Tibial nerve (tissue), 4 donors: ENCODE measurements at regions not wholly inside any gene's neighbourhood (a gene's known extent, or its start where the extent isn't known, plus 50 kb on each side); places are given as distances from the start of the nearest gene placed in this dataset.

Source experiments
- DNase-seq, 2 donors: peaks; one replicate each; pipeline ENCODE4 v3.0.0-alpha.2; 2019; ENCODE audit warnings: low spot score in 2 of 2
- H3K27ac ChIP-seq, 4 donors: fragments of 200-600 bp; sonication (generic) in 3 of 4; one replicate each; pipeline ENCODE4 v1.5.1; 2017 to 2019; ENCODE audit warnings: mild to moderate bottlenecking in 1 of 4
- H3K27me3 ChIP-seq, 2 donors: fragments of 200-600 bp; sonication (generic) in 1 of 2; one replicate each; pipeline versions ENCODE4 v1.5.1 to v1.6.0; 2017 to 2019
- H3K36me3 ChIP-seq, 3 donors: fragments of 200-600 bp; sonication (generic); one replicate each; pipeline ENCODE4 v1.5.1; 2018 to 2019
- H3K4me1 ChIP-seq, 4 donors: fragments of 200-600 bp; sonication (generic) in 3 of 4; one replicate each; pipeline ENCODE4 v1.5.1; 2017 to 2019
- H3K4me3 ChIP-seq, 4 donors: fragments of 200-600 bp; sonication (generic) in 3 of 4; one replicate each; pipeline ENCODE4 v1.5.1; 2017 to 2019; ENCODE audit warnings: mild to moderate bottlenecking in 1 of 4, moderate library complexity in 1 of 4
- H3K9me3 ChIP-seq, 4 donors: fragments of 200-600 bp; sonication (generic) in 3 of 4; one replicate each; pipeline ENCODE4 v1.5.1; 2017 to 2019
- EP300 ChIP-seq, 2 donors: sonication (generic); formaldehyde crosslinking; IDR thresholded peaks; one replicate each; pipeline ENCODE4 v1.6.1; 2017; ENCODE audit warnings: antibody characterized with exemption in 2 of 2, mild to moderate bottlenecking in 1 of 2
- POLR2A ChIP-seq, 2 donors: fragments of 450-650 bp; IDR thresholded peaks; one replicate each; pipeline ENCODE4 v1.6.1; 2017; ENCODE audit warnings: antibody characterized with exemption in 2 of 2, mild to moderate bottlenecking in 2 of 2, moderate library complexity in 2 of 2
- WGBS, 2 donors: methylation state at CpG; one replicate each; pipeline ENCODE4 v1.1.5; 2018; 5-methylcytosine and 5-hydroxymethylcytosine counted together
- TF ChIP-seq, protein P1 (sequence below), 5 experiments: fragments of 200-600 bp in 3 of 5; fragments of 450-650 bp in 2 of 5; sonication (generic) in 3 of 5; IDR thresholded peaks; one replicate each; pipeline ENCODE4 v1.5.1; 2016 to 2019; ENCODE audit warnings: antibody characterized with exemption in 5 of 5, mild to moderate bottlenecking in 3 of 5, moderate library complexity in 2 of 5

DNA sequence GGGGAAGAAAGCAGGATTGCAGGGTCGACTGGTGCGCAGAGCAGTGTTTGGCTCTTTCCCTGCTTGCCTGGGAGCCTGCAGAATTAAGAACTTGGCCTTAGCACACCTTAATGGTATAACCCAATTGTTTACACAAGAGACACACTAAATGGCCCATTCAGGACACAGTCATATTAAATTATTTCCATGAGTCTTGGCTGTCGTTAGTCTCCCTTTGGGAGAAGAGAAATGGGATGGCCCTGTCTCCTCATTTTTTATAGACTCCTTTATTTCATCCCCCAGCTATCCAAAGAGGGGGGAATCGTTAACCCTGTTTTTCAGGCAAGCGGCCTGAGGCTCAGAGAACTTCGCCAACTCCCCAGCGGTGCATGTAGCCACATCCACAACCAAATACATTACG lies 282.5 kb downstream of the SUCLA2 start:
- no peaks in the 10 kb centered on the region for H3K4me1 ChIP-seq
- H3K27ac ChIP-seq: no peak overlapping the region
- H3K27me3 ChIP-seq: no peaks in the 10 kb centered on the region
- TF ChIP-seq POLR2A (IDR thresholded peaks at IDR 0.05): no peak
- TF ChIP-seq, protein P1, sequence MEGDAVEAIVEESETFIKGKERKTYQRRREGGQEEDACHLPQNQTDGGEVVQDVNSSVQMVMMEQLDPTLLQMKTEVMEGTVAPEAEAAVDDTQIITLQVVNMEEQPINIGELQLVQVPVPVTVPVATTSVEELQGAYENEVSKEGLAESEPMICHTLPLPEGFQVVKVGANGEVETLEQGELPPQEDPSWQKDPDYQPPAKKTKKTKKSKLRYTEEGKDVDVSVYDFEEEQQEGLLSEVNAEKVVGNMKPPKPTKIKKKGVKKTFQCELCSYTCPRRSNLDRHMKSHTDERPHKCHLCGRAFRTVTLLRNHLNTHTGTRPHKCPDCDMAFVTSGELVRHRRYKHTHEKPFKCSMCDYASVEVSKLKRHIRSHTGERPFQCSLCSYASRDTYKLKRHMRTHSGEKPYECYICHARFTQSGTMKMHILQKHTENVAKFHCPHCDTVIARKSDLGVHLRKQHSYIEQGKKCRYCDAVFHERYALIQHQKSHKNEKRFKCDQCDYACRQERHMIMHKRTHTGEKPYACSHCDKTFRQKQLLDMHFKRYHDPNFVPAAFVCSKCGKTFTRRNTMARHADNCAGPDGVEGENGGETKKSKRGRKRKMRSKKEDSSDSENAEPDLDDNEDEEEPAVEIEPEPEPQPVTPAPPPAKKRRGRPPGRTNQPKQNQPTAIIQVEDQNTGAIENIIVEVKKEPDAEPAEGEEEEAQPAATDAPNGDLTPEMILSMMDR (IDR thresholded peaks at IDR 0.05): no peak
- TF ChIP-seq EP300 (IDR thresholded peaks at IDR 0.05): no peak
- H3K36me3 ChIP-seq: no peaks in the 10 kb centered on the region
- no peaks in the 10 kb centered on the region for H3K9me3 ChIP-seq
- DNase-seq: no peak
- no peak overlapping the region for H3K4me3 ChIP-seq
- 52 to 68% methylated on average over 8 of the region's 8 CpGs for WGBS, 2 donors

DNA sequence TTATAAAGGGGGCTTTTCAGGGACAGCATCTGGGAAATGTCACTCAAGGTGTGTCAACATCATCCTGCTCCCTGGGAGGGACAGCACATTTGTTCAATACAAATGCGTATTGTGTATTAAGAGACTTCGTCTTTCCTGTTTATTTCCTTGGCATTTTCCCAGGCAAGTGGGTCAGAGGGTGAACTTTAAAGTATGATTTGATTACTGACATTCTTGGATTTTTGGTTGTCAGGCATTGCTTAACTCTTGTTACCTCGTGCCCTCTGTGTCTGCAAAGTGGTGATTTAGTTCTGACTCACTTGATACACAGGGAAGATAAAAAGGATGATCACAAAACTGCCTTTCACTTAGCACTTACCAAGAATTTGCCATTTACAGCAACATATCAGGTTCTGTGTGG lies 292.7 kb downstream of the SUCLA2 start:
- TF ChIP-seq, protein P1 (IDR thresholded peaks at IDR 0.05): no peak
- TF ChIP-seq POLR2A (IDR thresholded peaks at IDR 0.05): no peak
- TF ChIP-seq EP300 (IDR thresholded peaks at IDR 0.05): no peak
- no peaks in the 10 kb centered on the region for H3K4me1 ChIP-seq
- no peaks in the 10 kb centered on the region for H3K27me3 ChIP-seq
- no peak overlapping the region for H3K27ac ChIP-seq
- no peaks in the 10 kb centered on the region for H3K36me3 ChIP-seq
- H3K4me3 ChIP-seq: no peak overlapping the region
- WGBS, 2 donors: 35 to 49% methylated on average over 3 of the region's 3 CpGs
- DNase-seq: no peak
- H3K9me3 ChIP-seq: no peaks in the 10 kb centered on the region

- DNase-seq: no peak
- no peaks in the 10 kb centered on the region for H3K36me3 ChIP-seq
- TF ChIP-seq, protein P1 (IDR thresholded peaks at IDR 0.05): no peak
- TF ChIP-seq POLR2A (IDR thresholded peaks at IDR 0.05) (no peak), EP300 (IDR thresholded peaks at IDR 0.05) (no peak)
- no peaks in the 10 kb centered on the region for H3K27me3 ChIP-seq
- H3K4me3 ChIP-seq: no peak overlapping the region
- no peaks in the 10 kb centered on the region for H3K9me3 ChIP-seq
- 48 to 71% methylated on average over 3 of the region's 3 CpGs for WGBS, 2 donors
- no peaks in the 10 kb centered on the region for H3K4me1 ChIP-seq
- H3K27ac ChIP-seq: no peak overlapping the region
Measured at GRCh38 chr13:47707414-47707813, 293.7 kb downstream of the SUCLA2 start.

- 72 to 75% methylated on average over 4 of the region's 4 CpGs for WGBS, 2 donors
- TF ChIP-seq, protein P1 (IDR thresholded peaks at IDR 0.05): no peak
- TF ChIP-seq POLR2A (IDR thresholded peaks at IDR 0.05) (no peak), EP300 (IDR thresholded peaks at IDR 0.05) (no peak)
- Histone ChIP-seq H3K9me3 (no peaks in the 10 kb centered on the region), H3K4me3 (no peak overlapping the region), H3K27me3 (no peaks in the 10 kb centered on the region), H3K36me3 (no peaks in the 10 kb centered on the region), H3K4me1 (no peaks in the 10 kb centered on the region), H3K27ac (no peak overlapping the region)
- no peak for DNase-seq
Measured at GRCh38 chr13:47705185-47705584, 295.9 kb downstream of the SUCLA2 start.

GRCh38 chr13:47696674-47697073 lies 304.4 kb downstream of the SUCLA2 start:
- Histone ChIP-seq H3K9me3 (peaks cover 0 to 2% (median 0%) of the 10 kb centered on the region in 4 donors), H3K27ac (no peak overlapping the region), H3K4me1 (no peaks in the 10 kb centered on the region), H3K4me3 (no peak overlapping the region), H3K36me3 (no peaks in the 10 kb centered on the region), H3K27me3 (no peaks in the 10 kb centered on the region)
- 74 to 86% methylated on average over 3 of the region's 3 CpGs for WGBS, 2 donors
- TF ChIP-seq EP300 (IDR thresholded peaks at IDR 0.05) (no peak), POLR2A (IDR thresholded peaks at IDR 0.05) (no peak)
- TF ChIP-seq, protein P1 (IDR thresholded peaks at IDR 0.05): no peak
- no peak for DNase-seq
